ENCODE measurements at regions not wholly inside any gene's neighbourhood (a gene's known extent, or its start where the extent isn't known, plus 50 kb on each side); places are given as distances from the start of the nearest gene placed in this dataset.

GRCh38 chr1:238089615-238090014 is 198.9 kb upstream of the ZP4 start:
- no peak for TF ChIP-seq ZNF430 (CRISPR knock-in tag; IDR thresholded peaks at IDR 0.05)
- TF ChIP-seq TBL1XR1 (IDR thresholded peaks at IDR 0.05; ENCODE audit: borderline replicate concordance, low read length, partially characterized antibody): no peak
- no peak for TF ChIP-seq CTCF (CRISPR knock-in tag; IDR thresholded peaks at IDR 0.05)
- no peak for TF ChIP-seq CBFB (CRISPR knock-in tag; IDR thresholded peaks at IDR 0.05)
- no peak for TF ChIP-seq ELF4 (CRISPR knock-in tag; IDR thresholded peaks at IDR 0.05; ENCODE audit: borderline replicate concordance)
- no peak for TF ChIP-seq GABPB1 (CRISPR knock-in tag; IDR thresholded peaks at IDR 0.05)
- TF ChIP-seq RAD51 (IDR thresholded peaks at IDR 0.05; ENCODE audit: borderline replicate concordance): no peak
- no peak for TF ChIP-seq CHD2 (IDR thresholded peaks at IDR 0.05; ENCODE audit: low read depth, low read length)
- no peak for TF ChIP-seq ZNF740 (CRISPR knock-in tag; IDR thresholded peaks at IDR 0.05)
- no peak for TF ChIP-seq ARNTL (CRISPR knock-in tag; IDR thresholded peaks at IDR 0.05)
- TF ChIP-seq MXI1 (IDR thresholded peaks at IDR 0.05; ENCODE audit: borderline replicate concordance, low read depth, low read length): no peak
